Stimulated activated CD4-positive, alpha-beta T cell treated with anti-CD3 and anti-CD28 coated beads, Interleukin-12 subunit alpha, Interleukin-12 subunit beta, amount 100 ng/mL, for 4 hours (primary cell): ENCODE measurements at regions not wholly inside any gene's neighbourhood (a gene's known extent, or its start where the extent isn't known, plus 50 kb on each side); places are given as distances from the start of the nearest gene placed in this dataset.

ENCODE experiments used
- DNase-seq: peaks from one replicate; pipeline ENCODE4 v3.0.0-alpha.2; 2020

DNA sequence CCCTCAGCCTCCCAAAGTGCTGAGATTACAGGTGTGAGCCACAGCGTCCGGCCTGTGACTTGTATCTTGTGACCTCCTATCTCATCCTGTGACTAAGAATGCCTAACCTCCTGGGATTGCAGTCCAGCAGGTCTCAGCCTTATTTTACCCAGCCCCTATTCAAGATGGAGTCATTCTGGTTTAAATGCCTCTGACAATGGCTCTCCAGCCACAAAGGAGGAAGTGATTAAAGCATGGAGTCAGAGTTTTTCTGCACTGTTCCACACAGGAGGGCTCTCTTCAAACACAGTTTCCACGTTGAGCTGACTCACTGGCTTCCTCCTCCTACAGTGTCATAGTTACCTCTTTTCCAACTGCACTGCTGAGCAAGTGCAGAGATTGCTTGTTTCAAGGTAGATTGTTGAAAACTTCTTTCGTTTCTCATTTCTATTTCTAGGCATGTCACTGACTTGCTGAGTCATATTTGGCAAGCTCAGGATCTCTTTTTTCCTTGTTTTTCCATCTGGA is 383.8 kb downstream of the PCNX1 start:
- DNase-seq = peak; percentile 12

GRCh38 chr14:71296184-71296583 is 388.9 kb downstream of the PCNX1 start:
- DNase-seq = no peak

GRCh38 chr14:71300566-71301330 is 393.5 kb downstream of the PCNX1 start:
- DNase-seq = no peak

- no peak for DNase-seq
These were observed 394.4 kb downstream of the PCNX1 start for GRCh38 chr14:71301611-71302010.

DNA sequence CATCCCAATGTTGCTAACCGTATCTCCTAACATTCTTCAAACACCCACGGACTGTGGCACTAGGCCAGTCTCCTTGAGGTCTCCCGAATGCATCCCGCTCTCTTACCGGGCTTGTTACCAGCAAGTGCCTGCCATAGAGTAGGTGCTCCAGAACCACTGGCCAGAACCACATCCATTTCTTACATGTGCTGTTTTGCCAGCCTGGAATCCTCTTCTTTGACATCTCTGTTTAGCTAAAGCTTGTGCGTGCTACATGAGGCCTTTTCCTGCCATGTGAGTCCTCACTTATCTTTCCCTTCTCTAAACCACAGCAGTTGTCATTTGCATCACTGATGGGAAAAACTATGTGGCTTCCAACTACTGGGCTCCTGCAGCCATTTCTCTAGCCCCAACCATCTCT is 397.4 kb downstream of the PCNX1 start:
- DNase-seq = no peak

DNA sequence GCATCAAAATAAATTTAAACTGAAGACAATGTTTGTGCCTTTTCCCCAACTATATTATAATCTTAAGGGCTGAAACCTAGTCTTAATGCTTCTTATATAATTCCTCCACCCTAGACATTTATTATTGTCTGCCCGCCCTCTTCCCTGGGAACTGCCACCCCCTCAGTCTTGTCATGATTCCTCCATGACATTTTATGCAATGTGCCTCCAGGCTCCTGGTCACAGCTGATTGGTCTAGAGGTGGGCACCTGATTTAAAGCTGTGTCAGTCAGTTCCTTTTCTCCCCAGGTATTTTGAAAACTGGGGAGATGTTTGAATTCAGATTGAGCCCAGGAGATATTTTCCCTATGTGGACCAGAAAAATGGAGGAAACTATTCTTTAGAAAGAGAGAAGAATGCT is 401.4 kb downstream of the PCNX1 start:
- no peak for DNase-seq

DNA sequence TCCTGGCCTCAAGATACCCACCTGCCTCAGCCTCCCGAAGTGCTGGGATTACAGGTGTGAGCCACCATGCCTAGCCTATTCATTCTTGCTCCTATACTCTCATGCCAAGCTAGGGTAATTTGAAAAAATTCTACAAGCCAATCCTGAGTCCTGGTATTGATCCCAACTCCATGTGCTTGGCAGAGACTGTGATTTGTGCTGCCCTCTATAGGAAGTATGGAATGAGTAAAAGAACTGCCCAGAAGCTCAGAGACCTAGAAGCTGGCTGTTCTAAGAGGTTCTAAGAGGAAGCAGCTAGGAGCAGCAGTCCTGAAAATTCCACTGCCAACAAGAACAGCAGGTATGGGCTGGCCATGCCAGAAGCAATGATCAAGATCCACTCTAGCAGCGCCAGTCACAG is 402.5 kb downstream of the PCNX1 start:
- no peak for DNase-seq

DNA sequence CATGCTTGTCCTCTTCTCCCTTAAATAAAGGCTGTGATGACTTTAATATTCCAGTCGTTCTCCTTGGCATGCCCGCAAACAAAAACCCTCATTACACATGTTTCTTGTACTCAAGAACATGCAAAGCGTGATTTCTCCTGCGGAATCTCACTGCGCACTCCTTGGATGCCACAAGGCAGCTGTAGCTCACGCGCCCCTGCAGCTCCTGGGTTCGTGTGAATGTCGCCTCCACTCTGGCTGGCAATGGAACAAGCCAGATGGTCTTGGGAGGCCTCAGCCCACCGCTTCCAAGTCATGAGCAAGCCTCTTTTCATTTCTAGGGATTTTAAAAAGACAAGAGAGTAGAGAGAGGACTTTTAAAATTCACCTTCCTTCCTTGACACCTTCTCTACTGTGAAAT is 403.8 kb downstream of the PCNX1 start:
- no peak for DNase-seq

DNA sequence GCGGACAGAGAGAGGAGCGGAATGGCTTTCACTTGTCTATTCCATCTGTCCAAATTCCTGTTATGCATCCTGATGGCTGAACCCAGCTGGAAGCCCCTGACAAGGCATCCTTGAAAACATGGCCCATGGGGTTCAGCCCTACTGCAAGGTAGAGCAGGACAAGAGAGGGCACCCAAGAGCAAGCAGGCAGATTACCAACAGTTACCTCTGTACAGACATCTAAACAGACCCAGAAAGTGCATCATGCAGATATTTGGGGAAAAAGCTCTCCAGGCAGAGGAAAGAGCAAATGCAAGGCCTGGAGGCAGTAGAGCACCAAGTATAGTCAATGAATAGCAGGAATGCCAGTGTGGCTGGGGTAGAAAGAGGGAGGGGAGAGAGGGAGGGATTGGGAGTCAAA is 407.5 kb downstream of the PCNX1 start:
- DNase-seq = no peak

DNA sequence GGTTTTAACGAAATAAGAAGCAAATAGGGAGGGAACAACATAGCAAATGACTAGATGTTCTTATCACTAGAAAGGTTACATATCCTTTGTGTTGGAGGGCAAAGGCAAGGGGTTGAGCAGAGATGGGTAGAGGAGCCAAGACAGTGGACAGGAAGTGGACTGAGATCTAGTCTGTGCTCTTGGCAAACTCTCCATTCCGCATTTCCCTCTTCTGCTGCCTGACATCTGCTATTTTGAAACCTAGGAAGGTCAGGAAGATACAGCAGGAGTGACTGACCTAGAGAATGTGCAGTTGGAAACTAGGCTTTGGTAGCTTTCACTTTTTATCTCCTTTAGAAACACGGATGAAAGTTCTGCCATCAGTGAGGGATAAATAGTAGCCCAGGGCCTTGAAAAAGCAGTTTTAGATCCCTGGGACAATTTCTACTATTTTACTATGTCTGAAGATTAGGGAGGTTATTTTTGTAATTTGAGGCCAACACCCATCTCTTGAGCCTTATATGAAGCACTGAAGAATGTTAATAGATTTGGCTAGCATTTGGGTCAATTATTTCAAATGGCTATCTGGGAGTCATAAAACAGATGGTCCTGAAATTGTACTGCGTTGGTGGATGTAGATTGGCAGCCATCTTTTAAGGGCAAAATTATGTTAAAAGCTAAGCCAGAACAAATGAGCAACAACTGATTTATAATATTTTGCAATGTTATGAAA is 410.3 kb downstream of the PCNX1 start:
- DNase-seq = no peak

DNA sequence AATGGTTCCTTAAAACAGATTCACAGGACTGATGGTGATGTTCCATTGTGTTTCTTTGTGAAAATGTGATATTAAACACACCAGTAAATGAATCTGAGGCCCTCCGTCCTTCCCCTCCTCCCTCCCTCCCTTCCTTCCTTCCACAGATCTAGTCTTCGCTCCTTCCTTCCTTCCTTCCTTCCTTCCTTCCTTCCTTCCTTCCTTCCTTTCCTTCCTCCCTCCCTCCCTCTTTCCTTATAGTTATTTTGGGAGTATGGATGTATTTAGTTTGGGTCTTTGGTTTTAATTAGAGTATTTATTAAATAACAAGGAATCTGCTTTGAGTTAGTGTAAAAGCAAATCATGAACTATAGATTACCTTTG is 410.8 kb downstream of the PCNX1 start:
- no peak for DNase-seq

- DNase-seq = no peak
These were observed 412.4 kb downstream of the PCNX1 start for GRCh38 chr14:71319666-71320065.

DNA sequence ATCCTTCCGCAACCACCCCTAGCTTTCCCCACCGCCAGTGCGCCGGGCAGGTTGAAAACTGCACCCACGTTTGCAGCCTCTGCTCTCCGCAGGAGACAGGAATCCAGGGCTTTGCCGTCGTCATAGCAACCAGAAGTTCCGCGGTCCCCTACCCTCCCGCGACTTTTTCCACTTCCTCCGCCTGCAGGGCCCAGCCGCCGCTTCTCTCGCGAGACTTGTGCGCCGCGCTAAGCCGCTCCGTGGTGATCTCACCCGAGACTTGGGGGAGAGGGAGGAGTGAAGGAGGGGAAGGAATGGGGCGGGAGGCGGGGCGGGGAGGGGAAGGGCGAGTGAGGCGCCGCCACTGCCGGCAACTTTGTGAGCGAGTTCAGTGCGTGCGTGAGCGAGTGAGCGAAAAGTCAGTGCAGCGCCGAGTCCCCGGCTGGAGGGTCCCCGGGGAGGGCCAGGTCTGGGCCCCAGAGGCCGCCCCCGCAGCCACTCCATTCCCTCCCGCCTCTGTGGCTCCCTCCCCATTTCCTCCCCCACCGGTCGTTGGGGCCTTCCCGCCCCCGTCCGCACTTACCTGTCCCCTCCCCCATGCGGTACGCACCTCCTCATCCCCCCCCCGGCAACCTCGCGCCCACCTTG is 413.0 kb downstream of the PCNX1 start, which contains the start of gene SIPA1L1:
SIPA1L1 (plus strand) TSS at position 370 of the 627 bp plus-strand sequence.
- DNase-seq = peak; percentile 96

DNA sequence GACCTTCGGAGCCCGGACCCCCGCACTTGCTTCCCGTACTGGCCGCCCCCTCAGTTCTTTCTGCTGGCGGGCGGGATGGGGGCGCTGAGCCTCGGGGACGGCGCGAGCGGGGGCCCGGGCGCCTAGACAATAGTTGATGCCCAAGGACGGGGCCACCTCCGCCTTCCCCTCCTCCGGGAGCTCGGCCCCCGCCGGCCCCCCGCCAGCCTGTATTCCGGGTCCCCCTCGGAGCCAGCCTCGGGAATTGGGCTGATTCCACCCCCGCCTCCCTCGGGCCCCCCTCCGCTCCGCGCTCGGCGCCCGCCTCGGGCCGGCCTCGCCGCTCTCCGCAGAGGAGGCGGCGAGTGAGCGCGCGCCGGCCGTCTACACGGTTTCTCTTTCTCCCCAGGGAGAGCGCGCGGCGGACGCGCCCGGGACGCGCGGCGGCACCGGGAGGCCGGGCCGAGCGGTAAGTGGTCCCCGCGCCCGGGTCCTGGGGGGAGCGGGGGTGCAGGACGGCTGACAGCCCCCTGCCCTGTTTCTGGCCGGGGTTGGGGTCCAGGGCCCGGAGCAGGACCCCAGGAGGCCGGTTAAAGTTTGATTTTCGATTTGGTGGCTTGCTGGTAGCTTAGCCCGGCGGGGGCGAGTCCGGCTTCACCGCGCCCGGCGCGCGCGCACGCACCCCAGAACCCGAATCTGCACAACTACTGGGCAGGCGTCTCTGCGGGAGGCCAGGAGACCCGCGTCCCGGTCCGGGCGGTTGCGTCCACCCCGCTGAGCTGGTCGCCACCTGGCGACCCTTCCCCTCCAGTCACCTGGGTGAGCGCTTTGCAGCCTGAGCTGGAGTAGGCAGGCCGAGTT is 413.7 kb downstream of the PCNX1 start:
- DNase-seq = peak; percentile 56

- no peak for DNase-seq
These were observed 414.5 kb downstream of the PCNX1 start for GRCh38 chr14:71321574-71322315.

DNA sequence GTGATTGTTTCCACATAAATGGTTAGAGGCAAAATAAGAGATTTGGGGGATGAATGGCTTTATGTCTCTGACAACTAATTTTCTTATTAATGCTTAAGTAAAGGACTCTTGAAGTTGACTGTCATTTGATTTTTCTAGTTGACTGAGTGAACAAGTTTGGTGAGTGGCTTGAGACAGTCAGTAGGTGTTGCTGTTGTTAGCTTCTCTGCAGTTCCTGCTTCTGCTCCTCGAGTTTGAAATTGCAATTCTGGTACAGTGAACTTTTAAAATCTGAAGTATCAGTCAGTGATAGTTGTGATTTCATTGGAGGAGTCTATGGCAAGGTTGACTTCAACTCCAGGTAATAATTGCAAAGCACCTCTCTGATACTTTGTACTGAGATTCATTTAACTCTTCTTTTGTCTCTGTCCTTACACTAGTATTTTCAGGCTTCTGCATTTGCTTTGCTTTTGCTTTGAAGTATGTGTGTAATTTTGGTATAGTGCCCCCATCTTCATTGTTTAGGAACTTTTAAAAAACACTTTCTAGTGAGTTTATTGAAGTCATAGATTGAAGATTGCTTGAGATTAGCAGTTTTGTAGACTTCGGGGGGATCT is 415.5 kb downstream of the PCNX1 start:
- DNase-seq = no peak

DNA sequence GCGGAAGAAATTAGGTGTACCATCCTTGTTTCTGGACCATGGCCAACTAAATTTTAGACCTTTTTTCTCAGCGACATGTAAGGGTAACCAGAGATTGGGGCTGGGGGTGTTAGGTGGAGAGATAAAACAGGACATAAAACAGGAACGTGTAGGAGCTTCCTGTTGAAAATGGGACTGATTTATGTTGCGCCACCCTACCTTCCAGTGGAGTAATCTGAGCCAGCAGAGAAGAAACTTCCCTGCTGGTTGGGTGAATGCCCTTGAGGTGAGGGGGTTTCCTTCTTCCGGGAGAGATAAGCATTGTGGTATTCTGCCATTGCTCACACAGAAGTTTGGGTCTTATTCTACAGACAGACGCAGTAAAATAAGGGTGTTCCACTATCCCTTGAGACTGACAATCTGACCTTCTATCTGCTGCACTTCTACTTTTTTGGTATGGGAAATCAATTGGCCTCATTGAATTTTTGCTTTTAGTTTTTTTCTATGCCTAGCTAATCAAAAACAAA is 417.6 kb downstream of the PCNX1 start:
- DNase-seq = no peak

DNA sequence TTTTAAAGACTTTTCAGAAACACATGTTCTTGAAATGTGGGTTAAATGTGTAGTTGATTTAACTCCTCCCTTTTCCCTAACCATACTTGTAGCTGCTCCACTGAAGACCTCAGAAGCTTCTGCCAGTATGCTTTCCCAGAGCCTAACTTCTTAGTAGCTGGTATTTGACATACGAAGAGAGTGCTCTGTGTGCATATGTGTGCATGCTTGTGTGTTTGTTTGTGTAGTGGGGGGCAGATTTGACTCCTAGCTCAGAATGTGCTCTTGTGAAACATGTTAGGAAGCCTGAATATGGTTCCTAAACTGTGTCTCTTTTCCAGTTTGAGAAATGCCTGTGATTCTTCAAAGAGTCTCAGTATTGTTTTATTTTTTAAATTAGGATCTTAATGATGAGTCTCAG is 420.4 kb downstream of the PCNX1 start:
- DNase-seq = no peak

- no peak for DNase-seq
These were observed 420.9 kb downstream of the PCNX1 start for GRCh38 chr14:71328183-71328582.

- no peak for DNase-seq
These were observed 421.7 kb downstream of the PCNX1 start for GRCh38 chr14:71328954-71329353.

DNA sequence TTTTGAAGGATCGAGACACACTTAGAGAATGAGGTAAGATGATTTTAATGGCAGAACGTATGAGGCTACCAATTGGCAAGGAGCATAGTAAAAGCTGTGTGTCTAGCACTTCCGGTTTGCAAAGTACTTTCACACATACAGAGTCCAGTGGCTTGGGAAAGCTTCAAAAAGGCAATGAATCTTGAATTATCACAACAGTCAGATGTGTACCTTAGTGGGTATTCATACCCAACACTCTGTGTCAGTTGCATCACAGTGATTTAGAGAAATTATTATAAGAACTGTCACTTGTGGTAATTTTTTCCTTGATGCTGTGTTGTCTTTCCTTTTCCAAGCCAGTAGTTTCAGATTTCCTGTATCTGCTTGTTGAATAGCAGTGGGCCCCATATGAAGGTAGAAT is 424.1 kb downstream of the PCNX1 start:
- DNase-seq = no peak

GRCh38 chr14:71332476-71332875 is 425.2 kb downstream of the PCNX1 start:
- no peak for DNase-seq
